GM18517 (cell line): ENCODE measurements at regions not wholly inside any gene's neighbourhood (a gene's known extent, or its start where the extent isn't known, plus 50 kb on each side); places are given as distances from the start of the nearest gene placed in this dataset.
"Not testable (repeated sequence)": the region's sequence is repeated elsewhere in the genome, so short reads cannot be mapped to it uniquely, and the experiment has no call there.

Source experiments
- ATAC-seq: cut with Tn5 transposase; IDR thresholded peaks from one replicate; pipeline ENCODE4 v1.9.1; 2021; ENCODE audit warnings: mild to moderate bottlenecking, moderate library complexity; ENCODE audit not compliant: unreplicated experiment

GRCh38 chr4:159632031-159632430 is 529.2 kb downstream of the RAPGEF2 start:
- no peak for ATAC-seq

DNA sequence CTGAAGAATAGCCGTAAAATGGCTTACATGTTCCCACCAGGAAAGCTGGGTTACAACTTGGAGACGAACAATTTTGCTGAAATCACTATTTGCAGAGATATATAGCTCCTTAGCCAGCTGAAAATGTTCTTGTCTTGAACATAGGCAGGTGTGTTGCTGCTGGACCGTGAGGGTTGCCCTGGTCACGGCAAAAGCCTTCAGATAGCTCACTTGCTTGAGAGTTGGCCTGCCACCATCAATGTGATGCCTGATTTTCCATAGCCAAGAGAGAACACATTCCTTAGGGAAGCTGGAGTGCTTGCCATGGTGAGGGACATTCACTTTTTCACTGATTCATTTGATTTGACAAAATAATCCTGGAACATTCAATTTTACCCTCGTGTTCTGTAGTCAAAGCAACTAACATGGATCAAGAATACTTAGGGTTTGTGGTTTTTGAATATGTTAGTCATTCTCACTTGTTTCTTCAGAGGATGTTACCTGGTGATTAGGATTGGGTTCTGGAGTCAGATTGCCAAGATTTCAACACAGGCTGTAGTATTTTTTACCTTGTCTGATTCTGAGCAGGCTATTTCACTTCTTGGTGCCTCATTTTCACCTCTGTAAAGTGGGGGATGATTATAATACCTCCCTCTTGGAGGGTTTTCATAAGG is 536.9 kb downstream of the RAPGEF2 start:
- no peak for ATAC-seq

DNA sequence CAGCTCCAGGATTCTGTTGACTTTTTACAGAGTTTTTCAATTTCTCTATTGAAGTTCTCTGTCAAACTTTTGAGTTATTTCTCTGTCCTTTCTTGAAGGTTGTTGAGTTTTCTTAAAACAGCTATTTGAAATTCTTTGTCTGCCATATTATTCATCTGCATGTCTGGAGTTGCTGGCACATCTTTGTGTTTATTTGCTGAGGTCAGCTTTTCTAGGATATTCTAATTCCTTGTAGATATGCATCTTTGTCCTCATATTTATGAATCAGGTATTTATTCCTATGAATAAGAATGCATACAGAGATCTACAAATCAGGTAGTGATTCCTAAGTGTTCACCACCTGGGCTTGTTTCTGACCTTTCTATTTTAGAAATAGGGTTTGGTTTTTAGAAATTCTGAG is 546.4 kb downstream of the RAPGEF2 start:
- no peak for ATAC-seq

DNA sequence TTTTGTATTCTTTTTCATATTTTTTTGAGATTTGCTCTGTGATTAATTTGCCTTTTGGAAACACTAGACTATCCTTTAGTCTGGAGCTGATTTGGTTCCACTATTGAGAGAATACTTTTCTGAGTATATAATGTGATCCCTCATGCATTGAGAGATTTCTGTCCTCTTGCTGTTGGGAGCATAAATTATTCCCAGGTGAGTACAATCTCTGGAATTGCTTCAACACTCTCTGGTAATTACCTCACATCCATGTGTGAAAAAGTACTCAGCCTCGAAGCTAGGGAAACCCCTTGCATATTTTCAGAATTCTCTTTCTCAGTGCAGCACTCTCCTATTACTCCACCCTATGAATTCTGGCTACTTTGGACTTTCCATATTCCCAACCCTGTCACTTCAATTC is 550.0 kb downstream of the RAPGEF2 start:
- ATAC-seq = no peak

DNA sequence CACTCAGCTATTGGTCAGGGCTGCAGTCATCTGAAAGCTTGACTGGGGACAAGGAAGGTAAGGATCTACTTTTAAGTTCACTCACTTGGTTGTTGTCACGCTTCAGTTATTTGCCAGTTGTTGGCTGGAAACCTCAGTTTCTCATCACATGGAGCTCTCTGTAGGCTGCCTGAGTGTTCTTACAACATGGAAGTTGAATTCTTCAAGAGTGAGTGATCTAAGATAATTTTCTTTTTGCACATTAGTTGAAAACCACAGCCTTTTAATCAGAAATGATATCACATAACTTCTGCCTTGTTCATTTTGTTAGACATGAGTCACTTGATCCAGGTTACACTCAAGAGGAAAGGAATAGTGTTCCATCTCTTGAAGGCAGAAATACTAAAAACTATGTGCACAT is 552.7 kb downstream of the RAPGEF2 start:
- ATAC-seq = no peak

- ATAC-seq = no peak
Measured at GRCh38 chr4:159669094-159669493, 566.2 kb downstream of the RAPGEF2 start.

DNA sequence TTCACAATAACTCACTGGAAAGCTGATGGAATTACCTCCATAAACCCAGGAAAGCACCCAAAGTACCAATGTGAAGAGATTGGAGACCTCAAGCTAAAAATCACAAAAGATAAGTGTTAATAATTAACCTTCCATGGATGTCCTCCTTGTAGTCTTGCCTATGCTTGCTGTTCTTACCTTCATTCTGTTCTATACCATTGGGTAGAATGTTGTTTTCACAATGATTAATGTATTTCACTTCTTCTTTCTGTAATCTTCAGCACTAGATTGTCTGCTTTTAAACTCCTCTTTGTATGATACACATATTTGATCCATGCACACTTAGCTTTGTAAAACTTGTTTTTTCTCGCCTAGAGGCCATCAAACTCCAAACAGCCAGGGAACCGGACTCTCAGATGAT is 570.3 kb downstream of the RAPGEF2 start:
- no peak for ATAC-seq

GRCh38 chr4:159674241-159674640 is 571.4 kb downstream of the RAPGEF2 start:
- no peak for ATAC-seq

DNA sequence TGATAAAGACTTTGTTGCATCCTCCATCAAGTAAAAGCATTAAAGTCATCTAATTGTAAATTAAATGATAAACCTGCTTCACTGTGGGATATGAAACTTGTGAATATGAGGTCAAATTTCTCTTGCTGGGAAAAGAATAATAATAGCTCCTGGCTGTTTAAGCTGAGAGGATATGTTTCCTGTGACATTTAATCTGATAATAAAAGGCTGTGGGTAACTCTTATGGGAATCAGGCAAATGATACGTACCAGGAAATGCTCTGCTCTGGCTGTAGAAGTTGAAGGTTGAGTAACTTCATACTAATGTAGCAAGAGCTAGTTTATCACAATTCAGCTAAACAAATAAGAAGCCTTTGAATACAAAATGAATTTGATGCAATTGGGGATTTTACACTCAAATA is 574.6 kb downstream of the RAPGEF2 start:
- ATAC-seq = no peak

DNA sequence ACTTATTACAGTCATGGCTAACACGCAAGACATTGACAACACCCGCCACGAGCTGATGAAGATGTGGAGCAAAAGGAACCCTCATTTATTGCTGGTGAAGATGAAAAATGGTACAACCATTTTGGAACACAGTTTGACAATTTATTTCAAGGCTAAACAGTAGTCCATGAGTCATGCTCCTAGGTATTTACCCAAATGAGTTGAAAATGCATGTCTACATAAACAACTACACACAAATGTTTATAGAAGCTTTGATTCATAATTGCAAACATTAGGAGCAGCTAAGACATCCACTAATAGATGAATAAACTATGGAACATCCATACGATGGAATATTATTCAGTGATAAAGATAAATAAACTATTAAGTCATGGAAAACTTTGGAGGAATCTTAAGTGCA is 580.1 kb downstream of the RAPGEF2 start:
- ATAC-seq = no peak

GRCh38 chr4:159684061-159684460 is 581.2 kb downstream of the RAPGEF2 start:
- no peak for ATAC-seq

GRCh38 chr4:159685340-159686092 is 582.6 kb downstream of the RAPGEF2 start:
- ATAC-seq = no peak

GRCh38 chr4:159689526-159689925 is 586.6 kb downstream of the RAPGEF2 start:
- no peak for ATAC-seq

DNA sequence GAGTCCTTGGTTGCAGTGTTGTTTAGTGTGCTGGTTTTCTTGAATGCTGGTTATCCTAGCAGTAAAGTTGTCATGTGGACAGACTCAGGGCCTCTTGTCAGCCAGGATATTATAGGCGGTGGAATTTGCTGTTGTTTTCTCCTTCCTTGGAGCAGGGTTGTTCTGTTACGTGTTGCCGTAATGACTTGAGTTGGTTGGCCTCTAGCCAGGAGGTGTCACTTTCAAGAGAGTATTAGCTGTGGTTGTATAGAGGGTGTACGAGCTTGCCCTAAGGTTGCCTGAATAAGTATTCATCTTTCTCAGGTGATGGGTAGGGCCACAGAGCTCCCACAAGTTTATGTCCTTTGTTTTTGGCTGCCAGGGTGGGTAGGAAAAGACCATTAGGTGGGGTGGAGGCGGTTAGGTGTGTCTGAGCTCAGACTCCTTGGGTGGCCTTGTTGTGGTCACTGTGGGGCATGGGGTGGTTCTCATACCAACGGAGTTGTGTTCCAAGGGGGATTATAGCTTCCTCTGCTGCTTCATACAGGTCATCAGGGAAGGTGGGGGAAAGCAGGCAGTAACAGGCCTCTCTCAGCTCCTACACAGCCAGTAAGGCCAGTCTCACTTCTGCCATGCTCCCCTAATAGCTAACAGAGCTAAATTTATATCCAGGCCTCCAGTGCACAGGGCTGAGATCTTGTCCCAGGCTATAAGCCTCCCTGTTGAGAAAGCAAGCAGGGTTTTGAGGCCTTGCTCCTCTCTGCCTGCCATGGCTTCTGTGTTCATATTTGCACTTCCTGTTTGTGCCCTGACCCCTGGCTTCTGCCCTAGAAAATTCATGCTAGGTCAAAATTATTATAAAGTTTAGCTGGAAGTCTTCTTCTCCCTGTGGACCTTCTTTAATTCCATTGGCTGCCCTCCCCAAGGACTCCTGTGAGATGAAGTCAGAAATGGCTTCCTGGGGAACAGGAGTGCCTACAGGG is 594.7 kb downstream of the RAPGEF2 start:
- no peak for ATAC-seq

GRCh38 chr4:159698336-159698735 is 595.5 kb downstream of the RAPGEF2 start:
- no peak for ATAC-seq

DNA sequence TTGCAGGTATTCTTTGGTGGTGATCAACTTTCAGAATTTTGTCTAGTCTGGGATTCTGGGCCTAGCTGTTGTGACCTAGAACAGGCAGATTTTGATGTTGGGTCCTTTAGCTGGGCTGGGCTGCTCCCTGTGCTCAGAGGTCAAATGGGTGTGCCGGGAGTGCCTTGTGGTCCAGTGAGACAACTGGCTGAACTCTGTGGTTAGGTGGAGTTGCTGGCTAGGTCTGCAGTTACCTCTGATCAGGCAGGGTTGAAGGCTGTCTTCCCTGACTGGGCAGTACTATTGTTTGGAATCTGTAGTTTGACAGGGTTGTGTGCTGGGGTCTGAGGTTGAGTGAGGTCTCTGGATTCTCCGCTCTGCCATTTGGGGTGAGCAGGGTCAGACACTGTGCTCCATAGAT is 599.3 kb downstream of the RAPGEF2 start:
- ATAC-seq = no peak

GRCh38 chr4:159705334-159705733 is 602.5 kb downstream of the RAPGEF2 start:
- no peak for ATAC-seq

DNA sequence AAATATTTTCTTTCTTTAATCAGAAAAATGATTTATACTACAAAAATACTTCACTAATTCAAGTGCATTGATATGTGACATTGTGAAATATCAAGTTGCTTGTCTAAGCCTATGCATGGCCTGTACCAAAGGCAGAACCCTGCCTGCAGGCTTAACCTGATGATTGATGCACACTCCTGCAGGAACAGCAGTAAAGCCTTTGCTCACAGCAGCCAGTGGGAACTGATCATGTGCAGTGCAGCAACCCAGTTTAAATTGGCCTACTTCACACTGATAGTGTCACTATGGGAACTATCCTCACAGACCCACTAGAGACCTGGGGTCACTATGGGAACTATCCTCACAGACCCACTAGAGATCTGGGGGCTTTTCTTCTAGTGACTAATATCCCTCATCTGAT is 603.8 kb downstream of the RAPGEF2 start:
- ATAC-seq = no peak

- ATAC-seq = not testable (repeated sequence)
Measured at GRCh38 chr4:159715180-159715579, 612.3 kb downstream of the RAPGEF2 start.

DNA sequence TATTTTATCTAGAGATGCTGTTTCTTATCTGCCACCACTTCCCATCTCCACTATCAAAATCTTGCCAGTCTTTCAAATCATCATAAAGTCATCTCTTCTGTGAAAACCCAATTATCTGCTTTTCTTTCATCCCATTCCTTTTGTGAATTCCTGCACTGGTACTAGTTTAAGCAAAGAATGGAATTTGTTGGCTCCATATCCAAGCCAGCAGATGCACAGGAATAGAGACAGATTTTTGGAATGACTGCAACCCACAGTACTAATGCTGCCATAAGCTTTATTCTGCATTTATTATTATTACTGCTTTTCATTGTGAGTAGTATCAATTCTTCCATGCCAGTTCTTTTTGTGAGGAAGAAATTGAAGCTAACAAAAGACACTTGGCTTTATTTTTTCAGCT is 616.7 kb downstream of the RAPGEF2 start:
- no peak for ATAC-seq

DNA sequence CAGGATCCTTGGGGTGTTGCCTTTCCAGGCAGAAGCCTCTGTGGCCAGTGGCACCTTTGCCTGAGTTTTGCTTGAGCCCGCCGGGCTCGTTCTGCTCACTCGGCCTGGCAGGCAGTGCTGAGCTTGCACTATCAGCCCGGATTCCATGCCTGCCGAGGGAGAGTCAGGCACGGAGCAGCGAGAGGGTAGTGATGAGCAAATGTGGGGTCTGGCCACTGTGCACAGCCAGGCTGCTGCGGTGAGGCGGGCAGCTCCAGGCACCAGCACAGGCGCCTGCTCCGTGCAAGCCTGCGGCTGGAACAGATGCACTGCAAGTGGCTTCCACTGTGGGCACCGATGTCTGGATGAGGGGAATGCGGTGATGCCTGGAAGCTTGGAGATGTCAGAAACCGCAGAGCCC is 619.2 kb downstream of the RAPGEF2 start:
- ATAC-seq = no peak

GRCh38 chr4:159722918-159723317 is 620.0 kb downstream of the RAPGEF2 start:
- no peak for ATAC-seq
